ENCODE measurements at regions not wholly inside any gene's neighbourhood (a gene's known extent, or its start where the extent isn't known, plus 50 kb on each side); places are given as distances from the start of the nearest gene placed in this dataset.

- peaks cover 4% of the 10 kb centered on the region for H3K4me1 ChIP-seq
- intact Hi-C loops (cut with micrococcal nuclease), result no loop called here
- no peak overlapping the region for H3K27ac ChIP-seq (replicated peaks)
- no peaks in the 10 kb centered on the region for H3K36me3 ChIP-seq
- H3K27me3 ChIP-seq (ENCODE audit: low read depth), result peaks cover 39% of the 10 kb centered on the region
- no peaks in the 10 kb centered on the region for H3K9me3 ChIP-seq (replicated peaks)
- no peak for DNase-seq
- H3K4me3 ChIP-seq, result no peak overlapping the region
- no peak for TF ChIP-seq CTCF (IDR thresholded peaks at IDR 0.05; ENCODE audit: borderline replicate concordance)
Observed at GRCh38 chr21:35319684-35320283, 270.7 kb upstream of the RUNX1 start.

- Histone ChIP-seq H3K4me3 (no peak overlapping the region), H3K27ac (replicated peaks) (no peak overlapping the region), H3K4me1 (no peaks in the 10 kb centered on the region), H3K27me3 (ENCODE audit: low read depth) (peaks cover 63% of the 10 kb centered on the region), H3K36me3 (no peaks in the 10 kb centered on the region), H3K9me3 (replicated peaks) (no peaks in the 10 kb centered on the region)
- no peak for TF ChIP-seq CTCF (IDR thresholded peaks at IDR 0.05; ENCODE audit: borderline replicate concordance)
- intact Hi-C loops (cut with micrococcal nuclease), result no loop called here
- DNase-seq, result no peak
Observed at GRCh38 chr21:35316933-35317332, 267.8 kb upstream of the RUNX1 start.

GRCh38 chr21:35316456-35316855 lies 267.4 kb upstream of the RUNX1 start:
- no peaks in the 10 kb centered on the region for H3K36me3 ChIP-seq
- intact Hi-C loops (cut with micrococcal nuclease), result no loop called here
- no peak overlapping the region for H3K27ac ChIP-seq (replicated peaks)
- H3K4me3 ChIP-seq, result no peak overlapping the region
- DNase-seq, result no peak
- TF ChIP-seq CTCF (IDR thresholded peaks at IDR 0.05; ENCODE audit: borderline replicate concordance), result no peak
- no peaks in the 10 kb centered on the region for H3K9me3 ChIP-seq (replicated peaks)
- peaks cover 58% of the 10 kb centered on the region for H3K27me3 ChIP-seq (ENCODE audit: low read depth)
- H3K4me1 ChIP-seq, result no peaks in the 10 kb centered on the region

GRCh38 chr21:35314857-35315582 lies 265.9 kb upstream of the RUNX1 start:
- intact Hi-C loops (cut with micrococcal nuclease), result no loop called here
- Histone ChIP-seq H3K4me3 (no peak overlapping the region), H3K4me1 (no peaks in the 10 kb centered on the region), H3K27me3 (ENCODE audit: low read depth) (peaks cover 59% of the 10 kb centered on the region), H3K36me3 (no peaks in the 10 kb centered on the region), H3K27ac (replicated peaks) (no peak overlapping the region), H3K9me3 (replicated peaks) (no peaks in the 10 kb centered on the region)
- no peak for DNase-seq
- no peak for TF ChIP-seq CTCF (IDR thresholded peaks at IDR 0.05; ENCODE audit: borderline replicate concordance)

- intact Hi-C loops (cut with micrococcal nuclease), result no loop called here
Observed at GRCh38 chr21:35311985-35312384, 262.9 kb upstream of the RUNX1 start.

More at GRCh38 chr21:35311985-35312384, 262.9 kb upstream of the RUNX1 start:
- Histone ChIP-seq H3K27ac (replicated peaks) (no peak overlapping the region), H3K9me3 (replicated peaks) (peaks cover 14% of the 10 kb centered on the region), H3K36me3 (no peaks in the 10 kb centered on the region), H3K27me3 (ENCODE audit: low read depth) (peaks cover 40% of the 10 kb centered on the region), H3K4me1 (no peaks in the 10 kb centered on the region), H3K4me3 (no peak overlapping the region)
- no peak for DNase-seq
- TF ChIP-seq CTCF (IDR thresholded peaks at IDR 0.05; ENCODE audit: borderline replicate concordance), result no peak

Measured in left ventricle myocardium inferior (tissue), 1 donor.